Adipocyte (in vitro differentiated cells): ENCODE measurements at regions not wholly inside any gene's neighbourhood (a gene's known extent, or its start where the extent isn't known, plus 50 kb on each side); places are given as distances from the start of the nearest gene placed in this dataset.

Experiments used
- DNase-seq: peaks from one replicate; pipeline ENCODE4 v3.0.0-alpha.2; 2015; ENCODE audit warnings: low read depth
- H3K27me3 ChIP-seq: replicated peaks from 2 replicates; pipeline ENCODE4 v1.7.0; 2013; ENCODE audit warnings: mild to moderate bottlenecking, low read length, moderate library complexity; ENCODE audit not compliant: control insufficient read depth, insufficient read depth
- H3K36me3 ChIP-seq: 2 replicates; pipeline ENCODE4 v1.7.0; 2013; ENCODE audit warnings: low read length, mild to moderate bottlenecking, moderate library complexity; ENCODE audit not compliant: control insufficient read depth, insufficient read depth, severe bottlenecking
- H3K4me1 ChIP-seq: 2 replicates; pipeline ENCODE4 v1.7.0; 2013; ENCODE audit warnings: mild to moderate bottlenecking, low read length, moderate library complexity; ENCODE audit not compliant: control insufficient read depth, insufficient read depth
- H3K4me3 ChIP-seq: 2 replicates; pipeline ENCODE4 v1.7.0; 2013; ENCODE audit warnings: mild to moderate bottlenecking, low read length, moderate library complexity
- H3K9ac ChIP-seq: 2 replicates; pipeline ENCODE4 v1.7.0; 2013; ENCODE audit warnings: mild to moderate bottlenecking, low read length, moderate library complexity
- H3K9me3 ChIP-seq: 2 replicates; pipeline ENCODE4 v1.7.0; 2013; ENCODE audit warnings: mild to moderate bottlenecking, low read length, moderate library complexity; ENCODE audit not compliant: control insufficient read depth

GRCh38 chr9:136596217-136596616, 50.4 kb upstream of the NOTCH1 start:
- H3K9me3 ChIP-seq = no peaks in the 10 kb centered on the region
- no peak overlapping the region for H3K4me3 ChIP-seq
- no peaks in the 10 kb centered on the region for H3K36me3 ChIP-seq
- no peaks in the 10 kb centered on the region for H3K4me1 ChIP-seq
- no peak for DNase-seq
- peaks cover 52% of the 10 kb centered on the region for H3K27me3 ChIP-seq
- no peak overlapping the region for H3K9ac ChIP-seq

DNA sequence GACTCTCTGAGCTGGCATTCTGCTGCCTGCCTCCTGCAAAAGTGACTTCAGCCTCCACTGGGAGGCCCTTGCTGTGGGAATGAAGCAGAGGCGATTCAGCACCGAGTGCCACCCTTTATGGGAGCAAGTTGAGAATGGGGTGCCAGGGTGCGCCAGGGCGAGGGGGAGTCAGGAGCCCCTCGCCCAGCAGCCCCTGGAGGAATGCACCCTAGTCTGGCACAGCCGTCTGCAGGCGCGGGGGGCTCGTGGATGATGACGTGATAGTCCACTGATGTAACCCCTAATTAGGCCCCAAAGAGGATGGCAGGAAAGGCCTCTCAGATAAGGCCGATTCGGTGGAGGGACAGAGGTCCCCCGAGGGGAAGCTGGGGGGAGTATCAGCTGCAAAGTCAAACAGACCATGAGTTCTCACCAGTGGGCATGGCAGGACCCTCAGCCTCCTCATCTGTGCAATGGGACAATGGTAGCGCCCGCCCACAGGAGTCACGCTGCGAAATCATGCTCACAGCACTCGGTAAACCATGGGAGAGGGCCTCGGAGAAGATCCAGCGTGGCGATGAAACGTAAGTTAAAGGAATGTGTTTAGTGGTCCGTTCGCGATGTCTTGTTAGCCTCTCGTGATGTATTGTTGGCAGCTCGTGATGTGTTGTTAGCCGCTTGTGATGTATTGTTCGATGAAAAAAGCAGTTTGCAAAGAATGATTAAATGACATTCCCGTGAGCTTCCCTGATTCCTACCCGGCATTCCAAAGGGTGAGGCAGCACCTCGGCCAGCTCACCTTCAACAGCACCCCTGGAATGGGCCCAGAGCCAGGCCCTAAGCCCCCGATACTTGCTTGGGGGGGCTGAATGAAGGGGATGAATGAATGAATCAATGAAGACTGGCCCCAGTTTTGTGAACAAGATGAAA, 49.7 kb upstream of the NOTCH1 start:
- no peaks in the 10 kb centered on the region for H3K36me3 ChIP-seq
- no peak for DNase-seq
- no peak overlapping the region for H3K4me3 ChIP-seq
- H3K27me3 ChIP-seq = peaks cover 51% of the 10 kb centered on the region
- no peaks in the 10 kb centered on the region for H3K9me3 ChIP-seq
- H3K4me1 ChIP-seq = peaks cover 4% of the 10 kb centered on the region
- H3K9ac ChIP-seq = no peak overlapping the region
